ENCODE measurements at regions not wholly inside any gene's neighbourhood (a gene's known extent, or its start where the extent isn't known, plus 50 kb on each side); places are given as distances from the start of the nearest gene placed in this dataset.

GRCh38 chr3:473033-473800 is 276.7 kb downstream of the CHL1 start:
- intact Hi-C loops (cut with micrococcal nuclease; ENCODE audit: unreplicated experiment), result no loop called here
- TF ChIP-seq REST (IDR thresholded peaks at IDR 0.05; ENCODE audit: insufficient read depth in 1 of 2, low read depth in 2 of 2, low read length in 1 of 2), result no peak
- TF ChIP-seq POLR2AphosphoS5 (IDR thresholded peaks at IDR 0.05; ENCODE audit: low read depth, low read length), result no peak
- no peak for TF ChIP-seq CTCF (IDR thresholded peaks at IDR 0.05)
- no peak for TF ChIP-seq SIN3A (IDR thresholded peaks at IDR 0.05; ENCODE audit: borderline replicate concordance, insufficient read depth, low read depth, low read length)
- TF ChIP-seq TCF7L2 (IDR thresholded peaks at IDR 0.05; ENCODE audit: low read depth, low read length), result no peak
- CTCF ChIA-PET, result no interaction called here

GRCh38 chr3:474828-475227 is 278.3 kb downstream of the CHL1 start:
- no peak for ATAC-seq
- Histone ChIP-seq H3K27me3 (ENCODE audit: control insufficient read depth, insufficient read depth, low read length) (no peaks in the 10 kb centered on the region), H3K27ac (ENCODE audit: low read length) (no peak overlapping the region), H3K4me3 (ENCODE audit: low read depth in 2 of 2, low read length in 2 of 2) (no peak overlapping the region), H3K9me3 (ENCODE audit: control insufficient read depth, insufficient read depth, low read depth, low read length) (no peaks in the 10 kb centered on the region), H3K4me1 (ENCODE audit: control insufficient read depth, insufficient read depth, low read length) (no peaks in the 10 kb centered on the region), H3K36me3 (ENCODE audit: control insufficient read depth, insufficient read depth, low read length) (no peaks in the 10 kb centered on the region)
- ChIA-PET CTCF (no interaction called here), POLR2A (no interaction called here)
- in situ Hi-C loops (cut with HindIII; ENCODE audit: low pct_unique_long_range_greater_than_20kb, low sequenced_read_pairs) (no loop called here), intact Hi-C loops (cut with micrococcal nuclease; ENCODE audit: unreplicated experiment) (no loop called here)
- TF ChIP-seq TCF7L2 (IDR thresholded peaks at IDR 0.05; ENCODE audit: low read depth, low read length) (no peak), CTCF (IDR thresholded peaks at IDR 0.05) (no peak), SIN3A (IDR thresholded peaks at IDR 0.05; ENCODE audit: borderline replicate concordance, insufficient read depth, low read depth, low read length) (no peak), POLR2AphosphoS5 (IDR thresholded peaks at IDR 0.05; ENCODE audit: low read depth, low read length) (no peak), REST (IDR thresholded peaks at IDR 0.05; ENCODE audit: insufficient read depth in 1 of 2, low read depth in 2 of 2, low read length in 1 of 2) (no peak)
- BruUV-seq (replicated peaks), result no TSS peak
- DNase-seq (ENCODE audit: low read depth, low spot score), result no peak

More at GRCh38 chr3:473033-473800, 276.7 kb downstream of the CHL1 start:
- BruUV-seq (replicated peaks), result no TSS peak
- POLR2A ChIA-PET, result no interaction called here
- H3K4me3 ChIP-seq (ENCODE audit: low read depth in 2 of 2, low read length in 2 of 2), result no peak overlapping the region
- no peaks in the 10 kb centered on the region for H3K36me3 ChIP-seq (ENCODE audit: control insufficient read depth, insufficient read depth, low read length)
- H3K27me3 ChIP-seq (ENCODE audit: control insufficient read depth, insufficient read depth, low read length), result no peaks in the 10 kb centered on the region
- no peak overlapping the region for H3K27ac ChIP-seq (ENCODE audit: low read length)
- H3K9me3 ChIP-seq (ENCODE audit: control insufficient read depth, insufficient read depth, low read depth, low read length), result no peaks in the 10 kb centered on the region
- in situ Hi-C loops (cut with HindIII; ENCODE audit: low pct_unique_long_range_greater_than_20kb, low sequenced_read_pairs), result no loop called here
- no peaks in the 10 kb centered on the region for H3K4me1 ChIP-seq (ENCODE audit: control insufficient read depth, insufficient read depth, low read length)
- ATAC-seq, result no peak
- DNase-seq (ENCODE audit: low read depth, low spot score), result no peak
